Suppressor macrophage treated with lipopolysaccharide for 1 hour (primary cell): ENCODE measurements at regions not wholly inside any gene's neighbourhood (a gene's known extent, or its start where the extent isn't known, plus 50 kb on each side); places are given as distances from the start of the nearest gene placed in this dataset.

ENCODE experiments used
- DNase-seq, 3 donors: peaks; one replicate each; pipeline ENCODE4 v3.0.0-alpha.2; 2020 to 2022

DNA sequence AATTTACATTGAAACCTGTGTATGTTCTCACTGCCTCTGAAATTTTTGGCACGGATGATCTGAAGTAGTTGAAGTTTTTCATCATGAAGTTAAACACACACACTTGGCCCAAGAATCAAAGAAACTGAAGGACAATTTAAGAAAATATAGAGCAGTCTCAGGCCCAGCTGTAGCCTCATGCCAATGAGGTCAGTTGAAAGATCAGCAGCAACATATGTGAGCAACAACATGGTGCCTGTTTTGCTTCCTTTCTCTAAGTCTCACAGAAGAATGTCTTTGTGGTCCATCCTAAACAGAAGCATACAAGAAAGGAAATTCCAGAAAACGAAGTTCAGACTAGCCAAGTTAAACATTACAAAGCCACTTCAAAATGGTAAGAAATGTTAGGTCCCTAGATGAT is 1737.2 kb downstream of the MAT2B start:
- no peak for DNase-seq

DNA sequence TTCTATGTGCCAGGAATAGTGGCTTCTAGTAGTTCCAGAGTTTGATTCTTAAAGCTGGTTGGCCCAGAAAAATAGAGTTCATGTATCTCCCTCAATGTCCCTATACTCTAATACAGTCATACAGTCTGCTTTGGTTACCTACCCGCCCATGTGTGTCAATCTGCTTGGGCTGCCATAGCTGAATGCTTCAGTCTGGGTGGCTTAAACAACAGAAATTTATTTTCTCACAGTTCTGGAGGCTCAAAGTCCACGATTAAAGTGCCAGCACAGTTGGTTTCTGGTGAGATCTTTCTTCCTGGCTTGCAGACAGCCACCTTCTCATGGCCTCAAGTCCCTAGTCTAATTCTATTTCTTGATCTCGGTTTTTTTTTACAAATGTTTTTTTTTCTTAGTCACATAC is 1739.0 kb downstream of the MAT2B start:
- DNase-seq = no peak

DNA sequence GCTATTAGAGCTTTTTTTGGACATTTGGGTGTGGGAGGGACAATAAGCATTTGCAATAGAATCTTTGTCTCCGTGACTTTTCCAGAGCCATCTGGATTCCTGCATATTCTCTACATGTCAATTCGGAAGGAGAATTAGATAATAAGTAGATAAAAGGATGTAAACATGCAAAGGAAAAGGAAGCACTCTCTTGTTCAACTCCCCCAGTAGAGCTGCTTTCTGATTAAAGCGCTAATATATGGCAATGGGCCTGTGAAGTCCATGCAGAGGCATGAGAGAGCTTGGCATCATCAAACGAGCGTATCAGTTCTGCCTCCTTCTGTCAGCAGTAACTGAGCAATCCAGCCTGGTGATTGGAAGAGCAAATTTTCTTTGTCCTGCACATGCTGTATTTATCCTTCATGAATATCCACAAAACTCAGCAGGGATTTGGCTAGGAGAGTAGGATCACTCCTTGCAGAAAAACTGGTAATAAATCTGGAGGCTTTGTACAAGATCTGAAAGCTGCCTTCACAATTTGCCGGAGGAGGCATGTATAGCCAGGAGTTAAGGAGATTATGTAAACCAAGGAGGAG is 1752.9 kb downstream of the MAT2B start:
- no peak for DNase-seq

DNA sequence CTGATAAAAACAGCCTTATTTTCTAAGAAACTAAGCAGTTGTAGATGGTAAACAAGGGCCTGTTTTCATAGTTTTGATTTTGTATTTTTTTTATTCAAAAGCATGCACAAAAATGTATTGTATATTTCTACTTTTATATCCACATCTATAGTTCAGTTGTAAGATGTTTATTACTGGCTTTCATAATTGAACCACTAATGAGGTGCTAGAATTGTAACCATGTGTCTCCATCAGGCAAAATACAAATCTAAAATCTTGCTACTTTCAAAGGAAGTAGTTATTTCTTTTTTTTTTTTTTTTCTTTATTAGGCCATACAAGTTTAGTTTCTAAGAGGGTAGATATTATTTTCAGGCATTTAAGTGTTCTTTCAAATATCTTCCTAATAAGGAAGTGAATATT is 1755.0 kb downstream of the MAT2B start:
- DNase-seq = no peak

DNA sequence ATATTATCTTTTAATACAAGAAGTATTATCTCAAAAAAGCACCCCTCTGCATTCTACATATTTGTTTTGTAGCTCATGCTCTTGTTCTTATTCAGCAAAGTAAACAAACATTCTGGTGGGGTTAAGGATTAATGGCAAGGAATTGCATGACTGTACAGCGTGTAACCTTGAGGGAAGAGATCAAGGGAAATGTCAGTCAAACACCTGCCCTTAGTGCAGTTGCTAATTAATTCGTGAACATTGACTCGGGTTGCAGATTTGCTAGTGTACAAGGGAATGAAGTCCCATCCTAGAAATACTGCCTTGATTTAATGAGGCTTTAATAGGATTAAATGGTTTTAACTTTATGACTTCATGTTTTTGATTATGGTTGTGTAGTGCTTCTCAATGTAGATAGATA is 1758.1 kb downstream of the MAT2B start:
- DNase-seq = no peak

DNA sequence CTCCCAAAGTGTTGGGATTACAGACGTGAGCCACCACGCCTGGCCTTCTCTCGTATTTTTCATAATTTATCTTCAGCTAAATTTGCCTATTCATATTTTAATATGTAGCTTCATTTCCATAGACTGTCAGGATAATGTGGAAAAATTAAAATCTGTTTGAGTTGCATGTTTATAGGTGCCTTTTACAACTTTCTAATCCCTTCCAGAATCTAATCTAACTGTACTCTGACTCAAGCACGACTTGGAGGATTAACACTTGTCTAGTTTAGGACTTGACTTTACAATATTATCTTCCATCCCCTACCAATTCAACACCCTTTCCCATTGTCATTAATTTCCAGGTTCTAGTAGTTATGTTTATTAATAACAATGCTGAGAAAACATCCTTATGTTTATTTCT is 1761.5 kb downstream of the MAT2B start:
- no peak for DNase-seq

DNA sequence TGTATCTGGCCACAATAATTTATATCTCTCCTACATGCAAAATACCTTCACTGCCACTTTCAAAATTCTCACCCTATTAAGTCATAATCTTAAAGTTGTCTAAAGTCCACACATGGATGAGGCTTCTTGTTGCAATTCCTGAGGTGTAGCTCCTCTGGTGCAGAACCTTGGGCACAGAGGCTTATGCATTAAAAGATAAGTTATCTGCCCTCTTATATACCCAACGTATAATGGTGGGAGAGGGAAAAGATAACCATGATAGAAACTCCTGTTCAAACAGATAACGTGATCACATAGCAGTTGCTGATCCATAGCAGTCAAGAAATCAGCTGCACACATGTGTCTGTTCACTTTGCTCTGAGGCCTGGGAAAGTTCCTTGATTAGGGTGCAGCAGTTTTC is 1767.0 kb downstream of the MAT2B start:
- no peak for DNase-seq

DNA sequence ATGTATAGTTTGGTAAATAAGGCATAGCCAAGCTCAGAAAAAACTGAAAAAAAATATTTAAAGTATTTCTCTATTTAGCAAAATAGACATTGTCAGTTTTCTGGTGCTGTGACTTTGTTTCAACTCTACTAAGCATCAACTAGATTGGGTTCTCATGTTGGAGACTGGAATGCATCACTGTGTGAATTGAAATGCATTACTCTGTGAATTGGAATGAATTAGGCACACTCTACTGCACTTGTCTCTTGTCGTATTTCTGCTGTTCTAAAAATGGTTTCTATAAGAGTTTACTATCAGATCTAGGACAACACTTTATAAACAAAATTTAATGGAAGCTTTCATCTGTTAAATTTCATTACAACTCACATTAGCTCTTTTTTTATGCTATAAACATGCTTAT is 1772.2 kb downstream of the MAT2B start:
- DNase-seq = no peak

DNA sequence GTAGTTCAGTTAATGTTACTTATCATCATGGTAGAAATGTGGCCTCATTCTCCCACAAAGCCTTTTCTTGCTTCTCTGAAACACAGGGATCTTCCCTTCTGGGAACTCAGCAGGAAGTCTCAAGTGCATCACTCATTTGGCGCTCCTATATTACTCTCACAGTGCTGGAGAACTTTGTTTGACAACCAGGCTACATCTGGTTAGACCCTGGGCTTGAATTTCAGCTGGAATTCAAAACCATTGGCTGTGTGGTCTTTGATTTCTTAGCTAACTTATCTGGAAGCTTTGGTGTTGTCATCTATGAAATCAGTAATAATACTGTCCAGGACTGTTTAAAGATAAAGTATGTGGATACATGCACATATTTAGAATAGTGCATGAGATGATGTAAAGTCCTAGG is 1777.1 kb downstream of the MAT2B start:
- DNase-seq = no peak

DNA sequence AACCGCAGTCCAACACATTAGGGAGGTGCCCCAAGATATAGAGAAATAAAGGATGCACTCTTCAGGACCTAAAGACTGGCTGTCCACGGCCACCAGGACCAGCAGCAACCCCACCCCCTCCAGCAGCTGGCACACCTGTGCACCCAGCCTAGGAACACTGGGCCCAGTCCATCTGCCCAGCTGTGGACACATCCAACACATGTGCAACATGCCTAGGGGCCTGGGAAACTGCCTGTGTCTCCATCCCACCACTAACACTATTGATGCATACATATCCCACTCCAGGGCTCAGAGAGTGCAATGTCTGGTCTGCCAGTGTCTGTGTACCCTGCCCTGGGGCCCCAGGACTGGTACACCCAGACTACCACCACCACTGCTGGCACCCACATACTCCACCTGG is 1781.3 kb downstream of the MAT2B start:
- no peak for DNase-seq

DNA sequence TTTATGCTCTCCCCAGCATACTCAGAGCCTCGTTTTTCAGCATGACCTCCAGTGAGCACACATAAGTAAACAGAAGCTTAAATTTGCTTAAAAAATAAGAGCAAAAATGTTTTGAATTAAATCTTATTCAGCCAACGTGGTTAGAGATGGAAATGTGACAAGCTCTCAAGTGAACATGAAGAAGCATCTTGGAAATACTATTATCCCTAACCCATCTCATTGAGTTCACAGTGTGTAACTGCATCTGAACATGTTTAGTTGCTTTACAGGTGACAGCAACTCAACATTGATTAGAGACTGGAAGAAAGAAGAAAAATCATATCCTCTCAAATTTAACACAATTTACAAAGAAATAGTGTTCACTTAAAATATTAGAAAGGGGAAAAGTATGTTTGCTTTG is 1785.1 kb downstream of the MAT2B start:
- DNase-seq = no peak

DNA sequence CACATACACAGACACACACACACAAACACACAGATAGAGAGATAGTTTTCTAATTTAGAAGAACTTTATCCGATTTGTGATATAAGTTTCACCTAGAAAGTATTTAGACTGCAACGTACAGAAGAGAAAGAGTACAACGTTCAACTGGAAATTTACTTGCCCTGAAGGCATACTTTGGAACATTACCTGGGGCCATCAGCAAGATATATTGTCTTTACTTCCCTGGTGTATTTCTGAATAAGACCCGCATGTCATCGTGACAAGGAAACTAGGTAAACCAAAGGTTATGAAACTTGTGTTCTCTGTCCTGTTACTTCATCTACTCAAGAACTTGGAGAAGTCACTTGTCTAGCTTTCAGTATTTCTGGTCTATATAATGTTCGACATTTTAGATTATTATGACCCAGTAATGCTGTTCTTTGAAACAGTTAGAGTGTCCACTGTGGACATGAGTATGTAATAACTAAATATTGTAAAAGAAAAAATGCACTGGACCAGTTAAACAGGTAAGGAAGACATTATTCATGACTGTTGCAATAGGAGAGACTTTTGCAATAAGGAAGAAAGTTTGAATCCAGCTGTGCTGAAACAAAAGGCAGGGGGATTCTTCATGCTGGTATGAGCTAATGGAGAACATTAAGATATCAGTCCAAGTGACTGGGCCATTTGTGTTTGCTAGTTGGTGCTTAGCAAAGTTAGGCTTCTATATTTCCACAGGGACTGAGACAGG is 1791.1 kb downstream of the MAT2B start:
- no peak for DNase-seq

DNA sequence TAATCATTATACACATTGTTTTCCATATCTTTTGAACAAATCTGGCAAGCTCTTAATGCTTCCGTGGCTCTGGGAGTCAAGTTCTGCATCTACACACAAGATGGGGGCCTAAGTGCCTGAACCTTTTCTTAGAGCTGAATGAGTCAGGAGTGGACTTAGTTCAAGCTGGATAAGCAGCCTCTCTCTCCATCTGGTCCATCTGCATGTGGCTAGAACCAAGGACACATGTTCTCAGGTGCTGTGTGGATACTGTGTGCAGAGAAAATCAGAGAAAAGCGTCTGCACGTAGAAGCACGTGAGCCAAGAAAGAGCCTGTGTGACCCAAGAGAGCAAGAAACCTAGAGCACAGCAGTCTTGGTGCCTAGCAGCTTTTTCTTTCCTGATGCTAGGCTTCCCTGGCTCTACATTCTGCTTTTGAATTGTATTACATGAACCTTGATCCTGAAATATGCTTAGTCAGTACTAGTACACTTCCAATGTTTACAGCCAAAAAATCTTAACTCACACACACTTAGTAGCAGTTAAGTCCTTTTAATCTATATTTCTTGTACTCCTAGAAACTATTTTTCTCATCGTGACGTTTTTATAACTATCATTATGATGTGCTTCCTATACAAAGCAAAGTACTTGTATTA is 1798.9 kb downstream of the MAT2B start:
- DNase-seq = no peak

DNA sequence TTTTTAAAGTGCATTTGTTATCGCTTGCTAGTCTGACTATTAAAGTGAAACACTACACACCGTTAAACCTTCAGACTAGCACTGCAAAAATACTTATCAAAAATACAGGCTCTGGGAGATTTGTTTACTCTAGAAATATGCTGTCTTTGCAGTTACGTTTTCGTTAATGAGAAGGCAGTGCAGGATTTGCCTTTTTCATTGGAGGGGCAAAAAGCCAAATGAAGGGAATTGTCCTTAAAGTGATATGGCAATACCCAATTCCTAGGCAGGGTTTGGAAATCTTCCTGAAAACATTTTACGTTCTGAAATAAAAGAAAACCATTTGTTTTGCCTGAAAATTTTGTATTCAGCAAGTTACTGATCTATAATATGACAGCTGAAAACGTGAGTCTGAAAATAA is 1800.2 kb downstream of the MAT2B start:
- DNase-seq = no peak

DNA sequence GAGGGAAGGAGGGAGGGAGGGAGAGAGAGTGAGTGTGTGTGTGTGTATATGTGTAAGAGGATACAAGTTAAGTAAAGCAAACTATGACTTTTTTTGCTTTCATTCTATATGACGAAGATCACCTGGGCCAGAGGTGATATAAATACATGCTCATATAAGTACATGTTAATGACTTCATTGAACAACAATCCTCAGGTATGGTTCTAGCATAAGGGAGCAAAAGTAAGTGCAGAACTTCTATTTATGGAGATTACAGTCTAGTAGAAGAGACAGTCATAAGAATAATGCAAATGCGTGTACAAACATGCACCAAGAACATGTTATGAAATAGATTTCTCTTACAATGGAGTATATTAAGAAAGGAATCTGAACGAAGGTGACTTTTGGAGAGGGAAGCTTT is 1804.0 kb downstream of the MAT2B start:
- no peak for DNase-seq

DNA sequence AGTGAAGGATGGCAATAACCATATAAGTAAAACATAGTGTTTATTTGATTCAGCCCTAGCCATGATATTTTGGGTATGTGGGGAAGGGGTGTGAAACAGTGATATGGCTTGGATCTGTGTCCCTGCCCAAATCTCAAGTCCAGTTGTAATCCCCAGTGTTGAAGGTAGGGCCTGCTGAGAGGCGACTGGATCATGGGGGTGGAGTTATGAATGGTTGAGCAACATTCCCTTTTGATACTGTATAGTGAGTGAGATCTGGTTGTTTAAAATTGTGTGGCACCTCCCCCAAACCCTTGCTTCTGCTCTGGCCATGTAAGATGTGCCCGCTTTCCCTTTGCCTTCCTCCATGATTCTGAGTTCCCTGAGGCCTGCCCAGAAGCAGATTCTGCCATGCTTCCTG is 1804.6 kb downstream of the MAT2B start:
- no peak for DNase-seq

DNA sequence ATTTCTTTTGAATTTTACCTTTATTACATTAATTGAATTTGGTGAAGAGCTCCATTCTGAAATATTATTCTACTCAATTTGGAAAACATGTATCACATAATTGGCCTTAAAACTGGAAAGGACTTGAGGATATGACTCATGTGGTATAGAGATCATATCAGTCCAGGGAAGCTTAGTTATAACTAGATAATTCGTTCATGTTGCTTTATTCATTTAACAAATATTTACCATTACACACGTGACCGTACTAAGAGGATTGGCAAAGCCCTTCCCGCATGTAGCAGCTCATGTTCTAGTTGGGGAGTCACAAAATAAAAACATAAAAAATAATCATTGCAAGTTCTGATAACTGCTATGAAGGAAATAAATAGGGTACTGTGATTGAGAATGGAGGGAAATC is 1816.5 kb downstream of the MAT2B start:
- no peak for DNase-seq

DNA sequence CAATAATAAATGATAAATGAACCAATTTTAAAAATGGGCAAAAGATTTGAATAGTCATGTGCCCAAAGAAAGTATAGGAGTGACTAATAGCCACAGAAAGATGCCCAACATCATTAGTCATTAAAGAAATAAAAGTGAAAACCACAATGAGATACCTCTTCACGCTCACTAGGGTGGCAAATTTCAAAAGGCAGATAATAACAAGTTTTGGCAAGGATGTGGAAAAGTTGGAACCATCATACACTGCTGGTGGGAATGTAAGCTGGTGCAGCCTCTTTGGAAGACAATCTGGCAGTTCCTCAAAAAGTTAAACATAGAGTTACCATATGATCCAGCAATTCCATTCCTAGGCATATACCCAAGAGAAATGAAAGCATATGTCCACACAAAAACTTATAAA is 1819.8 kb downstream of the MAT2B start:
- DNase-seq = peak in 1 of 3 donors; percentile 3

DNA sequence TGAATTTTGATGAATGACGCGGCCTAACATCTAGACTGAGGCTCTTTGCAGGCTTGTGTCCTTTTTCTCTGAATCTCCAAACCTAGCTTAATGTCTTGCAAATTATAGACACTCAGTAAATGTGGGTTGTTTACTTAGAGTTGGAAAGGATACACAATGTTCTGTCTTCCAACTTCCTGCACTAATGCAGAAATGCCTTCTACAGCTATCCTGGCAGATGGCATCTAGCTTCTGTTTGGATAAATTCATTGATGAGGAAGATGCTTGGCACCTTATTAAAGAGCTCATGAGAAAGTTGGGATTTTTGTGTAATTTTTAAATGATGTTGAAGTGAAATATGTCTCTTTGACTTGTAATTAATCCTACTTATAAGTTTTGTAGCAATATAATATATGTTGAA is 1822.2 kb downstream of the MAT2B start:
- no peak for DNase-seq

DNA sequence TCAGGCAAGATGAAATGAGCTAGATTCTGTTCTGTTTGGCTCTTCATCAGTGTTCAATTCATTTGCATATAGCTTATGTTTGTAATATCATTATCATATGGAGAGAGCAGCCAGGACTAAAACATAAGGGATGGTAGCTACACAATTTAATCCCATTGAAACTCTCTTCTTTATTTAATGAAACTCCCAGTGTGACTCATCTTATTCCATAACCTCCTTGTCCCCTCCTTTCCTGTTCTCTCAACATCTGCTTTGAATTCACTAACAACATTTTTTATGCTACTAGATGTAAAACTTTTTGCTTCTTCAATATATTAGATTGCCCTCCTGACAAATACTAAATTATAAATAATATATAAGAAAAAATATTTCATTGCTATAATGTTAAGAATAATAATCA is 1823.4 kb downstream of the MAT2B start:
- no peak for DNase-seq

DNA sequence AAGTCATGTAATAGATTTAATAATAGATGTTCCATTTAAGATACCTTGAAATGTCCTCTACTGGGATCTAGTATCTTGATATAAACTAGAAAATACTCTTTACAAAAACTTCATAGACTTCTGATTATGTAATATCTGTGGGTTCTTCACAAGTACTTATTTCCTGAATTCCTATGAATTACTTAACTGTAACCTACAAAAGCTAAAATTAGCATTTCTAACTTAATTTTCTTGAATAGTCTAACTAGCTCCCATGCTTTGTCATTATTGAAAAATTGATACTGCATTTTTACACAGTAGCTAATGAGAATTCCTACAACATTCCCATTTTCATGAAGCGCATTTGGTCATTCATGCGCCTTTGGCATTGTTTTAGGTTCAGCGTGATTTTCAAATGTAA is 1828.2 kb downstream of the MAT2B start:
- DNase-seq = peak in 1 of 3 donors; percentile 4

DNA sequence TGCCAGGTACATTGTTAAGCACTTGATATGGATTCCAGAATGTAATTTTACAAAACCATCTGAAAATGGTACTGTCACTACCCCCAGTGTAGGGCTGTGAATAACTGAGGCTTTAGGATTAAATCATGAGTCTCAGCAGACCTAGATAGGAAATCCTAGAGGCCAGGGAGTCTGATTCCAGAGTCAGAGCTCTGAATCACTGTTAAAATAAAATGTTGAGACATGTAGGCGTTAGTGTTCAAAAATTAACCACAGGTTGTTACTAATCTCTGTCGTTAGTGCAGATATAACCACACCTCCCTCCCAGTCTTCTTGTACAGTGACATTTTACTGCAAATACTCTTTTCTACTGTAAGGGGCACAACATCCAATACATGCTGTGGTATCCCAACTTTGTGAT is 1828.8 kb downstream of the MAT2B start:
- peak in 1 of 3 donors; percentile 5 for DNase-seq

DNA sequence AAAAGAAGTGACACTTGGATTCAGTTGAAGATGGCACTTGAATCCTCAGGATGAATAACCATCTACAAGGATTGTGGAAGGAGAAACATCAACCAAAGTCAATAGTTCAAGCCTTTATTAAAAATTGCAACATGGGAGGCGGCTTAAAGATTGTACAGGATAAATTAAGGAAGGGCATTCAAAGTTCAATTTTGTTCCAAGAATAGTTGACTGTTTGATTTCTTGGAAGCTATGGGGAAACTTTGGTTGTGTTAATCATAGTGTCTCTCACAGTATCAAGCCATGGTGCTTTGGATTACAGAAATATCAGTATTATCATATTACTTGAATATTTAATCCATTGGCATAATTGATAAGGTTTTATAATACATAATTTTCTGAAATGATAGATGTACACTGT is 1844.3 kb downstream of the MAT2B start:
- DNase-seq = no peak

DNA sequence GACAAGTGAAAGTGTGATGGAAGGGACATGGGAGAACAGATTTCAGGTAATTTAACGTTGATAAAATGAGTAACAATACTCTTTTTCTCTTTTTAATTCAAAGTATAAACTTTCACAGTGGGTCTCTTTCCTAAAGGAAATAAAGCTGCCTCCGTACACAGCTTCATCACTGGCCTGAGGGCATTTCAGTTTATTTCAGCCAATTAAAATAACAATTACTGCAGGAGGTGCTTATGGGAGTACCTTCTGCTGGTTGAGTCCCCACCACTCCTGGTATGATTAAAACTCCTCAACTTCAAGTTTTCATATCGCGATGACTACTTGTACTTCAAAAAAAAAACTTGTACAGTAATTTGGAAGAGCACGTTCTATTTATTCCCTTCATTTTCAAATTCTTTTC is 1845.9 kb downstream of the MAT2B start:
- no peak for DNase-seq

DNA sequence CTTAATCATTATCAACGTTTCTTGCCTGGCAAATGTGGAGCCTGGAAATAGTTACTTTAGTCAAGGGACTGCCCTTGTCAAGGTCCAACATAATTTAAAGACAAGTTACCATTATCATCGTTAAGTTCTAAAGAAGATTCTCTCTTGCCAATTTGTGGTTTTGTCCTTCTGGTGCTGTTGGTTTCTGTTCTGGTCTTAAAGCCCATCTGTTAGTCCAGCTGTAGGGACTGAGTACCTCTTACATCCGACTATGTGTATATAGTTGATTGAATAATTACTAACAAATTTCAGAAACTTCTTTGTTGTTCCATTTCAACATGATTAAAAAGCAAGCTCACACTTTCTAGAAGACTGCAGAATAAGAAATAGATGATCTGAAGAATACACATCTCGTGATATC is 1854.9 kb downstream of the MAT2B start:
- DNase-seq = no peak
